ENCODE measurements at regions not wholly inside any gene's neighbourhood (a gene's known extent, or its start where the extent isn't known, plus 50 kb on each side); places are given as distances from the start of the nearest gene placed in this dataset.

DNA sequence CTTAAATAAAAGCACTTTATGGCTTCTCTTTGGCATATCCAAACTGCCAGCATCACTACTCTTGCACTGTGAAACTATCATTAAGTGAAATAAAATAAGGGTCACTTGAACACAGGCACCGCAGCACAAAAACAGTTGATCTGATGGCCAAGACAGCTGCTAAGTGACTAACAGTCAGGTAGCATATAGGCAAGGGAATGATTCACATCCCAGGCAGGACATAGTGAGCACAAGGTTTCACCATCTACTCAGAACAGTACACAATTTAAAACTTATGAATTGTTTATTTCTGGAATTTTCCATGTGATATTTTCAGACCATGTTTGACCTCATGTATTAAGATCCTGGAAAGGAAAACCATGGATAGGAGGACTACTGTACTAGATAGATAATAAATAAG lies 214.2 kb downstream of the MREG start:
- Histone ChIP-seq H3K27ac (no peak overlapping the region), H3K36me3 (no peaks in the 10 kb centered on the region), H3K4me3 (no peak overlapping the region), H3K4me1 (peaks cover 0 to 5% (median 2%) of the 10 kb centered on the region in 3 donors), H3K9me3 (no peaks in the 10 kb centered on the region), H3K27me3 (no peaks in the 10 kb centered on the region)
- no peak for TF ChIP-seq POLR2A (IDR thresholded peaks at IDR 0.05)
- TF ChIP-seq, protein P1, sequence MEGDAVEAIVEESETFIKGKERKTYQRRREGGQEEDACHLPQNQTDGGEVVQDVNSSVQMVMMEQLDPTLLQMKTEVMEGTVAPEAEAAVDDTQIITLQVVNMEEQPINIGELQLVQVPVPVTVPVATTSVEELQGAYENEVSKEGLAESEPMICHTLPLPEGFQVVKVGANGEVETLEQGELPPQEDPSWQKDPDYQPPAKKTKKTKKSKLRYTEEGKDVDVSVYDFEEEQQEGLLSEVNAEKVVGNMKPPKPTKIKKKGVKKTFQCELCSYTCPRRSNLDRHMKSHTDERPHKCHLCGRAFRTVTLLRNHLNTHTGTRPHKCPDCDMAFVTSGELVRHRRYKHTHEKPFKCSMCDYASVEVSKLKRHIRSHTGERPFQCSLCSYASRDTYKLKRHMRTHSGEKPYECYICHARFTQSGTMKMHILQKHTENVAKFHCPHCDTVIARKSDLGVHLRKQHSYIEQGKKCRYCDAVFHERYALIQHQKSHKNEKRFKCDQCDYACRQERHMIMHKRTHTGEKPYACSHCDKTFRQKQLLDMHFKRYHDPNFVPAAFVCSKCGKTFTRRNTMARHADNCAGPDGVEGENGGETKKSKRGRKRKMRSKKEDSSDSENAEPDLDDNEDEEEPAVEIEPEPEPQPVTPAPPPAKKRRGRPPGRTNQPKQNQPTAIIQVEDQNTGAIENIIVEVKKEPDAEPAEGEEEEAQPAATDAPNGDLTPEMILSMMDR (IDR thresholded peaks at IDR 0.05): no peak
- WGBS, 2 donors: 85 to 92% methylated on average over 1 of the region's 1 CpG
- intact Hi-C loops (cut with DNase I): no loop called here
- no peak for DNase-seq

DNA sequence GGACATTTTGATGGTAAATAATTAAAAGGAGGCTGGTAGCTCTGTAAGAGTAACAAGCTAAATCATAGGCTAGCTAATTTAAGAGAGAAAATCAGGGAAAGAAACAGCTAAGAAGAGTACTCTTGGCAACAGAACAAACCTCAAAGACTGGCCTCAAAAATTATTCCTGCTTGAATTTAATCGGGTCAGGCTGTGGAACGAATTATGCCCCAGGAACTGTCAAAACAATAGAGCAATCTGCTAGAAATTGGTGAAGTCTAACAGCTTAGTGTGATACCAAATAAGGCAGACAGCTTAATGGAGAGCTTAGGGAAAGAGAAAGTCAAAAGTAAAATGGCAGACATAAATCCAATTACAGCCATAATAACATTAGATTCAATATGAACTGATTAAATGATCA lies 215.7 kb downstream of the MREG start:
- intact Hi-C loops (cut with DNase I): no loop called here
- no peak for TF ChIP-seq POLR2A (IDR thresholded peaks at IDR 0.05)
- TF ChIP-seq, protein P1 (IDR thresholded peaks at IDR 0.05): no peak
- Histone ChIP-seq H3K9me3 (no peaks in the 10 kb centered on the region), H3K4me1 (peaks cover 0 to 14% (median 9%) of the 10 kb centered on the region in 3 donors), H3K4me3 (no peak overlapping the region), H3K27ac (no peak overlapping the region), H3K36me3 (no peaks in the 10 kb centered on the region), H3K27me3 (no peaks in the 10 kb centered on the region)
- DNase-seq: no peak
- WGBS, 2 donors: 37 to 88% methylated on average over 2 of the region's 2 CpGs

DNA sequence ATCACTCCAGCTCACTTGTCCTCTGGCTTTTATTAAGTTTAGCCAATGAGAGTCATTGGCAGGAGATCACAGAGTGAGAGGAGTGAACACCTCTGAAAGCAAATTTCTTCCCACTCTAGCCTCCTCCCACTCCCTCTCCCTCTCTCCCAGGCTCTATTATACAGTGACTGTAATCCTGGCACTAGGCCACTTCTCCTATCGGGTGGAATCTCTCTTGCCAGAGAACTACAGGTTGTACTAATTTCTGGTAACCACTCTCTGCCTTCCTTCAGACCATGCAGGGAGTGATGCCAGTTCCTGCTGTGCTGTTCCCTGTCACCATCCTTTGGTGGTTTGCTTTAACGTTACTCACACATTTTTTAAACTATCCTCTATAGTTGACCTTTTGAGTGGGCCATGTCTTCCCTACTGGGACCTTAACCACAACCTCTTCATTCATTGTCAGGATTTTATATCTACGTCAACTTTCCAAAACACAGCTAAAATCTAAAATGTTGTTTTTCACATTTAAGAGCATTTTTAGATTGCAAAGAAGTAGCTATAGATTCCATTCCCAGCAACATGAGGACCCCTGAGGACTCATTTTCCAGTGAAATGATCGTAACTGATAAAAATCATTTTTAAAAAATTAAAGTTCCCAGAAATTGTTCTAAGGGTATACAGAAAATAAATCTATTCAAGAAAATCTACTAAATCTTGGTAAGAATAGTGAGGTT lies 217.1 kb downstream of the MREG start:
- intact Hi-C loops (cut with DNase I): no loop called here
- Histone ChIP-seq H3K36me3 (no peaks in the 10 kb centered on the region), H3K4me1 (peaks cover 0 to 14% (median 9%) of the 10 kb centered on the region in 3 donors), H3K9me3 (no peaks in the 10 kb centered on the region), H3K27me3 (no peaks in the 10 kb centered on the region), H3K4me3 (no peak overlapping the region), H3K27ac (no peak overlapping the region)
- no peak for DNase-seq
- WGBS, 2 donors: 56 to 60% methylated on average over 4 of the region's 4 CpGs
- TF ChIP-seq, protein P1 (IDR thresholded peaks at IDR 0.05): no peak
- no peak for TF ChIP-seq POLR2A (IDR thresholded peaks at IDR 0.05)

DNA sequence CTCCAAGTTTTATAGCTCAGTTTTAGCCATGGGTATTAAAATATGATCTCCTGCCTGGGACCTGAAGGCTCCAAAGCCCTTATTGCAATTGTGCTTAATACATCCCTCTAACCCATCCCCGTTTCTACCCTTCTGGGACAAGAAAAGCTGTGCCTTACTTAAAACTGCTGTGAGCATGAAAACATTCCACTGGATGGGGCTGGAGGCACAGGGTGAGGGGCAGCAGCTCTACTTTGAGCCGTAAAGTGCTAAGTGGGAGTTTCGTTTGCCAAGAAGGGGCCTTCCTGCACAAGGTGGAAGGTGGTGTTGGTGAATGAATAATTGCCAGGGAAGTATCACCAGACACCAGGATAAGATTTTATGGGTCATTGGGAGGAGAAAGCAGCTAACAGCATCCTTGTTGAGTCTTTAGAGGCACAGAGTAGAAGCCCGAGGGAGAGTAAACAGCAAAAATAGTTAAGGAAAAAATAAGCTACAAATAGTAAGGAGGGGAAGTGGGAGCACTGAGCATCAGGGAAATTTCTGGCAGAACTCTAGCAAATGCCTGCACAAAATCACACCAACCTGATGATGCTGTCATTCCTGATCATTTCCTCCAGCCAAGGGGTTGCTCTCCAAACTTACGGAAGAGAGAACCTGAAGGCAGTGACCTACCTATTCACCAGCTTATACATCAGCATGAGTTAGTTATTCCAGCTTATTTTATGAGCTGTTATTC lies 218.4 kb downstream of the MREG start:
- no peak for DNase-seq
- Histone ChIP-seq H3K27ac (no peak overlapping the region), H3K27me3 (no peaks in the 10 kb centered on the region), H3K9me3 (no peaks in the 10 kb centered on the region), H3K4me3 (no peak overlapping the region), H3K36me3 (no peaks in the 10 kb centered on the region), H3K4me1 (peaks cover 0 to 14% (median 9%) of the 10 kb centered on the region in 3 donors)
- TF ChIP-seq, protein P1 (IDR thresholded peaks at IDR 0.05): no peak
- no peak for TF ChIP-seq POLR2A (IDR thresholded peaks at IDR 0.05)
- 69 to 70% methylated on average over 5 of the region's 5 CpGs for WGBS, 2 donors
- intact Hi-C loops (cut with DNase I): no loop called here
